Lower leg skin (tissue), 3 donors: ENCODE measurements at regions not wholly inside any gene's neighbourhood (a gene's known extent, or its start where the extent isn't known, plus 50 kb on each side); places are given as distances from the start of the nearest gene placed in this dataset.

ENCODE experiments used
- CTCF ChIP-seq, 3 donors: fragments of 450-650 bp; IDR thresholded peaks; one replicate each; pipeline ENCODE4 v1.5.1; 2016; ENCODE audit warnings: antibody characterized with exemption in 3 of 3, mild to moderate bottlenecking in 3 of 3, moderate library complexity in 2 of 3
- POLR2A ChIP-seq, 2 donors: fragments of 450-650 bp; IDR thresholded peaks; one replicate each; pipeline ENCODE4 v1.6.1; 2016 to 2017; ENCODE audit warnings: antibody characterized with exemption in 2 of 2, mild to moderate bottlenecking in 1 of 2, moderate library complexity in 1 of 2

GRCh38 chr5:98563885-98564653, 209.4 kb upstream of the RGMB start:
- TF ChIP-seq CTCF (IDR thresholded peaks at IDR 0.05) (no peak), POLR2A (IDR thresholded peaks at IDR 0.05) (no peak)
